ENCODE measurements at regions not wholly inside any gene's neighbourhood (a gene's known extent, or its start where the extent isn't known, plus 50 kb on each side); places are given as distances from the start of the nearest gene placed in this dataset.

- H3K9me3 ChIP-seq: no peaks in the 10 kb centered on the region
- H3K27me3 ChIP-seq: no peaks in the 10 kb centered on the region
- TF ChIP-seq CTCF (IDR thresholded peaks at IDR 0.05): no peak
- H3K4me3 ChIP-seq (ENCODE audit: low read depth in 1 of 2, low read length in 1 of 2): no peak overlapping the region
- no peaks in the 10 kb centered on the region for H3K4me1 ChIP-seq (ENCODE audit: control insufficient read depth in 1 of 2, insufficient read depth in 1 of 2, low read depth in 1 of 2, low read length in 1 of 2)
- H3K27ac ChIP-seq: no peak overlapping the region
- H3K36me3 ChIP-seq: no peaks in the 10 kb centered on the region
Measured at GRCh38 chr2:193542762-193543161, 1348.0 kb upstream of the TMEFF2 start.

- H3K27me3 ChIP-seq: no peaks in the 10 kb centered on the region
- H3K4me3 ChIP-seq (ENCODE audit: low read depth in 1 of 2, low read length in 1 of 2): no peak overlapping the region
- H3K27ac ChIP-seq: no peak overlapping the region
- TF ChIP-seq CTCF (IDR thresholded peaks at IDR 0.05): no peak
- H3K36me3 ChIP-seq: no peaks in the 10 kb centered on the region
- no peaks in the 10 kb centered on the region for H3K4me1 ChIP-seq (ENCODE audit: control insufficient read depth in 1 of 2, insufficient read depth in 1 of 2, low read depth in 1 of 2, low read length in 1 of 2)
- H3K9me3 ChIP-seq: no peaks in the 10 kb centered on the region
Measured at GRCh38 chr2:193539188-193539587, 1344.5 kb upstream of the TMEFF2 start.

GRCh38 chr2:193538061-193538460, 1343.3 kb upstream of the TMEFF2 start:
- Histone ChIP-seq H3K27ac (no peak overlapping the region), H3K4me3 (ENCODE audit: low read depth in 1 of 2, low read length in 1 of 2) (no peak overlapping the region), H3K9me3 (no peaks in the 10 kb centered on the region), H3K27me3 (no peaks in the 10 kb centered on the region), H3K4me1 (ENCODE audit: control insufficient read depth in 1 of 2, insufficient read depth in 1 of 2, low read depth in 1 of 2, low read length in 1 of 2) (no peaks in the 10 kb centered on the region), H3K36me3 (no peaks in the 10 kb centered on the region)
- no peak for TF ChIP-seq CTCF (IDR thresholded peaks at IDR 0.05)

GRCh38 chr2:193537531-193537930, 1342.8 kb upstream of the TMEFF2 start:
- no peak for TF ChIP-seq CTCF (IDR thresholded peaks at IDR 0.05)
- Histone ChIP-seq H3K4me3 (ENCODE audit: low read depth in 1 of 2, low read length in 1 of 2) (no peak overlapping the region), H3K9me3 (no peaks in the 10 kb centered on the region), H3K27ac (no peak overlapping the region), H3K4me1 (ENCODE audit: control insufficient read depth in 1 of 2, insufficient read depth in 1 of 2, low read depth in 1 of 2, low read length in 1 of 2) (no peaks in the 10 kb centered on the region), H3K36me3 (no peaks in the 10 kb centered on the region), H3K27me3 (no peaks in the 10 kb centered on the region)

- Histone ChIP-seq H3K4me1 (ENCODE audit: control insufficient read depth in 1 of 2, insufficient read depth in 1 of 2, low read depth in 1 of 2, low read length in 1 of 2) (no peaks in the 10 kb centered on the region), H3K27me3 (no peaks in the 10 kb centered on the region), H3K36me3 (no peaks in the 10 kb centered on the region), H3K4me3 (ENCODE audit: low read depth in 1 of 2, low read length in 1 of 2) (no peak overlapping the region), H3K9me3 (no peaks in the 10 kb centered on the region), H3K27ac (no peak overlapping the region)
- no peak for TF ChIP-seq CTCF (IDR thresholded peaks at IDR 0.05)
Measured at GRCh38 chr2:193528458-193528857, 1333.7 kb upstream of the TMEFF2 start.

- no peak overlapping the region for H3K4me3 ChIP-seq (ENCODE audit: low read depth in 1 of 2, low read length in 1 of 2)
- TF ChIP-seq CTCF (IDR thresholded peaks at IDR 0.05): no peak
- H3K36me3 ChIP-seq: no peaks in the 10 kb centered on the region
Measured at GRCh38 chr2:193527146-193527545, 1332.4 kb upstream of the TMEFF2 start.

More at GRCh38 chr2:193527146-193527545, 1332.4 kb upstream of the TMEFF2 start:
- Histone ChIP-seq H3K4me1 (ENCODE audit: control insufficient read depth in 1 of 2, insufficient read depth in 1 of 2, low read depth in 1 of 2, low read length in 1 of 2) (no peaks in the 10 kb centered on the region), H3K9me3 (no peaks in the 10 kb centered on the region), H3K27me3 (no peaks in the 10 kb centered on the region), H3K27ac (no peak overlapping the region)
